Neural cell (in vitro differentiated cells): ENCODE measurements at regions not wholly inside any gene's neighbourhood (a gene's known extent, or its start where the extent isn't known, plus 50 kb on each side); places are given as distances from the start of the nearest gene placed in this dataset.

Experiments
- EP300 ChIP-seq: fragments of 450-650 bp; conservative IDR thresholded peaks from 2 replicates; pipeline ENCODE4 v1.6.1; 2014; ENCODE audit warnings: antibody characterized with exemption, mild to moderate bottlenecking, moderate library complexity; ENCODE audit not compliant: poor library complexity, severe bottlenecking
- RAD21 ChIP-seq: fragments of 450-650 bp; conservative IDR thresholded peaks from 2 replicates; pipeline ENCODE4 v1.6.1; 2014; ENCODE audit warnings: antibody characterized with exemption, mild to moderate bottlenecking, moderate library complexity
- REST ChIP-seq: IDR thresholded peaks from 2 replicates; pipeline ENCODE4 v1.6.1; 2012; ENCODE audit warnings: borderline replicate concordance

- TF ChIP-seq RAD21 (no peak), REST (no peak), EP300 (no peak)
Measured at GRCh38 chr7:84783141-84783778, 403.6 kb downstream of the SEMA3D start.
